DOHH2 (cell line): ENCODE measurements at regions not wholly inside any gene's neighbourhood (a gene's known extent, or its start where the extent isn't known, plus 50 kb on each side); places are given as distances from the start of the nearest gene placed in this dataset.

Source experiments
- EZH2phosphoT487 ChIP-seq: fragments of 200-600 bp; sonication (generic); IDR thresholded peaks from 2 replicates; pipeline ENCODE4 v1.6.1; 2017; ENCODE audit warnings: borderline replicate concordance, mild to moderate bottlenecking, antibody characterized with exemption, low read length, moderate library complexity, mixed read lengths
- TF ChIP-seq, protein P1 (sequence below): fragments of 200-600 bp; sonication (generic); IDR thresholded peaks from one replicate; pipeline ENCODE4 v1.5.1; 2014; ENCODE audit warnings: antibody characterized with exemption, mild to moderate bottlenecking, low read depth, low read length; ENCODE audit not compliant: poor library complexity, severe bottlenecking

DNA sequence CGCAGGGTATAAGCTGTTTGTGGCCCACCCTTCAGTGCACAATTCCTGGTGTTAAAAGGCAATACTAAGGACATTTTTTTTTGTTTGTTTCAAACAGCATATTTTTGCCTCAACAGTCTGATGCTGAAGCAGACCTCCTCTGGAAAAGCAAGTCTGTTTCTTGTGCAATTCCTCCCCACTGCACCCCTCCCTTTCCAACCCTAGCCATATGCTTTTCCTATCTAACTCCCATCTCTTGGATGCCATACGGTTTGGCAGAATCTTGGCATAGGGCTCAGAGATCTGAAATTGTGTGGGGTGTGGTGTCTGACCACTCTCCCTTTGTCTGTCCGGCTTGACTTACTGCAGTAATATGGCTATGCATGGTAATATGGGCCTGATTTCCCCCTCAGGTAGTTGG is 161.6 kb downstream of the TMEM38B start:
- TF ChIP-seq, protein P1, sequence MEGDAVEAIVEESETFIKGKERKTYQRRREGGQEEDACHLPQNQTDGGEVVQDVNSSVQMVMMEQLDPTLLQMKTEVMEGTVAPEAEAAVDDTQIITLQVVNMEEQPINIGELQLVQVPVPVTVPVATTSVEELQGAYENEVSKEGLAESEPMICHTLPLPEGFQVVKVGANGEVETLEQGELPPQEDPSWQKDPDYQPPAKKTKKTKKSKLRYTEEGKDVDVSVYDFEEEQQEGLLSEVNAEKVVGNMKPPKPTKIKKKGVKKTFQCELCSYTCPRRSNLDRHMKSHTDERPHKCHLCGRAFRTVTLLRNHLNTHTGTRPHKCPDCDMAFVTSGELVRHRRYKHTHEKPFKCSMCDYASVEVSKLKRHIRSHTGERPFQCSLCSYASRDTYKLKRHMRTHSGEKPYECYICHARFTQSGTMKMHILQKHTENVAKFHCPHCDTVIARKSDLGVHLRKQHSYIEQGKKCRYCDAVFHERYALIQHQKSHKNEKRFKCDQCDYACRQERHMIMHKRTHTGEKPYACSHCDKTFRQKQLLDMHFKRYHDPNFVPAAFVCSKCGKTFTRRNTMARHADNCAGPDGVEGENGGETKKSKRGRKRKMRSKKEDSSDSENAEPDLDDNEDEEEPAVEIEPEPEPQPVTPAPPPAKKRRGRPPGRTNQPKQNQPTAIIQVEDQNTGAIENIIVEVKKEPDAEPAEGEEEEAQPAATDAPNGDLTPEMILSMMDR: no peak
- TF ChIP-seq EZH2phosphoT487: no peak
